Glomerular visceral epithelial cell (primary cell): ENCODE measurements at regions not wholly inside any gene's neighbourhood (a gene's known extent, or its start where the extent isn't known, plus 50 kb on each side); places are given as distances from the start of the nearest gene placed in this dataset.

Source experiments
- DNase-seq: peaks from one replicate; pipeline ENCODE4 v3.0.0-alpha.2; 2016; ENCODE audit errors: extremely low spot score

GRCh38 chr14:79965896-79966295 is 245.4 kb downstream of the DIO2 start:
- no peak for DNase-seq

- no peak for DNase-seq
These were observed 250.1 kb downstream of the DIO2 start for GRCh38 chr14:79961197-79961596.

- DNase-seq: no peak
These were observed 251.0 kb downstream of the DIO2 start for GRCh38 chr14:79960288-79960687.

- no peak for DNase-seq
These were observed 259.7 kb downstream of the DIO2 start for GRCh38 chr14:79951572-79951971.

- DNase-seq: no peak
These were observed 261.4 kb downstream of the DIO2 start for GRCh38 chr14:79949906-79950305.

GRCh38 chr14:79947440-79948054 is 263.8 kb downstream of the DIO2 start:
- DNase-seq: no peak

GRCh38 chr14:79939235-79939634 is 272.1 kb downstream of the DIO2 start:
- DNase-seq: no peak

GRCh38 chr14:79938185-79938584 is 273.1 kb downstream of the DIO2 start:
- no peak for DNase-seq

- DNase-seq: no peak
These were observed 273.9 kb downstream of the DIO2 start for GRCh38 chr14:79937433-79937832.

- DNase-seq: no peak
These were observed 286.8 kb downstream of the DIO2 start for GRCh38 chr14:79924551-79924950.

- no peak for DNase-seq
These were observed 291.1 kb downstream of the DIO2 start for GRCh38 chr14:79920180-79920692.
